Osteoblast (primary cell): ENCODE measurements at regions not wholly inside any gene's neighbourhood (a gene's known extent, or its start where the extent isn't known, plus 50 kb on each side); places are given as distances from the start of the nearest gene placed in this dataset.

ENCODE experiments used
- DNase-seq: peaks from one replicate; pipeline ENCODE4 v3.0.0; 2011; ENCODE audit warnings: low spot score, mixed read lengths; ENCODE audit not compliant: insufficient read length; ENCODE audit errors: missing footprints
- H2AFZ ChIP-seq: 2 replicates; pipeline ENCODE4 v1.6.0; 2011; ENCODE audit warnings: mild to moderate bottlenecking, low read length
- H3K27ac ChIP-seq: 2 replicates; pipeline ENCODE4 v1.5.1; 2011; ENCODE audit warnings: mild to moderate bottlenecking, low read depth, low read length, moderate library complexity
- H3K27me3 ChIP-seq: 2 replicates; pipeline ENCODE4 v1.6.0; 2012; ENCODE audit warnings: mild to moderate bottlenecking, control low read depth, inconsistent platforms, low read length, moderate library complexity; ENCODE audit not compliant: insufficient read depth
- H3K36me3 ChIP-seq: 2 replicates; pipeline ENCODE4 v1.5.1; 2011; ENCODE audit warnings: mild to moderate bottlenecking, low read length, control low read depth, moderate library complexity; ENCODE audit not compliant: insufficient read depth
- H3K4me1 ChIP-seq: 2 replicates; pipeline ENCODE4 v1.5.1; 2011; ENCODE audit warnings: mild to moderate bottlenecking, low read length, control low read depth, moderate library complexity; ENCODE audit not compliant: insufficient read depth
- H3K4me2 ChIP-seq: 2 replicates; pipeline ENCODE4 v1.6.0; 2011; ENCODE audit warnings: mild to moderate bottlenecking, low read length; ENCODE audit not compliant: insufficient read depth
- H3K4me3 ChIP-seq: fragments of 200-600 bp; sonication (generic); 3 replicates; pipeline ENCODE4 v1.5.1; 2012; ENCODE audit warnings: mild to moderate bottlenecking, low read length, inconsistent platforms; ENCODE audit not compliant: insufficient read depth
- H3K79me2 ChIP-seq: 2 replicates; pipeline ENCODE4 v1.6.0; 2012; ENCODE audit warnings: mild to moderate bottlenecking, low read length, control low read depth, inconsistent platforms; ENCODE audit not compliant: insufficient read depth
- H3K9me3 ChIP-seq: 2 replicates; pipeline ENCODE4 v1.5.1; 2011; ENCODE audit warnings: low read depth, low read length, control low read depth
- H4K20me1 ChIP-seq: 2 replicates; pipeline ENCODE4 v1.6.0; 2012; ENCODE audit warnings: mild to moderate bottlenecking, low read length, control low read depth; ENCODE audit not compliant: insufficient read depth
- TF ChIP-seq, protein P1 (sequence below): IDR thresholded peaks from 2 replicates; pipeline ENCODE4 v1.5.1; 2011; ENCODE audit warnings: mild to moderate bottlenecking, low read depth, low read length, moderate library complexity; ENCODE audit errors: extremely low read depth

DNA sequence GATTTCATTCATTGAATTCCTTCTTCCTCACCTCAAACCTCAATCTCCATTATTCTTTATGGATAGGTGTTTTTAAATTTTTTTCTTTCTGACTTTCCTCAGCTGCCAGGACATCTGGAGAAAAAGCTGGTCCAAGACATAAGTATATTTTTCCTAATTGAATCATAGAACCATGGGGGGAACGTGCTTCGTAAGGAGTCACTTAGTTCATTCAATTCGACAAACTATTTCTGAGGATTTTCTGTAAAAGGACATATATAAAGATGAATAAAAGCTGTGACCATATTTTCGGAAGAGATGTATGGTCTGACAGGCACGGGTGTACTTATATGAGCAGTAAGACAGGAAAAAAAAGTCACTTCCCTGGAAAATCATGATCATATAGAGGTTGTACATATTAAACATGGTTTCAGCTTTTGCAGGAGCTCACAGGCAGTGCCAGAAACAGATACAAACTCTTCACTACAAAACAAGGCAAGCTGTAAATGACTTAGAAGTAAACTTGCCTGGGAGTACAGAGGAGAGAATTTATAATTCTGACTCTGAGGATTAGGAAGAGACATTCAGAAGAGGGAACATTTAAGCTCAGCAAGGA lies 88.2 kb upstream of the EGR2 start:
- Histone ChIP-seq H4K20me1 (no peaks in the 10 kb centered on the region), H2AFZ (no peak overlapping the region), H3K4me2 (no peak overlapping the region), H3K9me3 (no peaks in the 10 kb centered on the region), H3K4me1 (peaks cover 13% of the 10 kb centered on the region), H3K36me3 (no peaks in the 10 kb centered on the region), H3K4me3 (no peak overlapping the region), H3K79me2 (no peaks in the 10 kb centered on the region), H3K27ac (no peak overlapping the region), H3K27me3 (no peaks in the 10 kb centered on the region)
- TF ChIP-seq, protein P1, sequence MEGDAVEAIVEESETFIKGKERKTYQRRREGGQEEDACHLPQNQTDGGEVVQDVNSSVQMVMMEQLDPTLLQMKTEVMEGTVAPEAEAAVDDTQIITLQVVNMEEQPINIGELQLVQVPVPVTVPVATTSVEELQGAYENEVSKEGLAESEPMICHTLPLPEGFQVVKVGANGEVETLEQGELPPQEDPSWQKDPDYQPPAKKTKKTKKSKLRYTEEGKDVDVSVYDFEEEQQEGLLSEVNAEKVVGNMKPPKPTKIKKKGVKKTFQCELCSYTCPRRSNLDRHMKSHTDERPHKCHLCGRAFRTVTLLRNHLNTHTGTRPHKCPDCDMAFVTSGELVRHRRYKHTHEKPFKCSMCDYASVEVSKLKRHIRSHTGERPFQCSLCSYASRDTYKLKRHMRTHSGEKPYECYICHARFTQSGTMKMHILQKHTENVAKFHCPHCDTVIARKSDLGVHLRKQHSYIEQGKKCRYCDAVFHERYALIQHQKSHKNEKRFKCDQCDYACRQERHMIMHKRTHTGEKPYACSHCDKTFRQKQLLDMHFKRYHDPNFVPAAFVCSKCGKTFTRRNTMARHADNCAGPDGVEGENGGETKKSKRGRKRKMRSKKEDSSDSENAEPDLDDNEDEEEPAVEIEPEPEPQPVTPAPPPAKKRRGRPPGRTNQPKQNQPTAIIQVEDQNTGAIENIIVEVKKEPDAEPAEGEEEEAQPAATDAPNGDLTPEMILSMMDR: no peak
- no peak for DNase-seq

DNA sequence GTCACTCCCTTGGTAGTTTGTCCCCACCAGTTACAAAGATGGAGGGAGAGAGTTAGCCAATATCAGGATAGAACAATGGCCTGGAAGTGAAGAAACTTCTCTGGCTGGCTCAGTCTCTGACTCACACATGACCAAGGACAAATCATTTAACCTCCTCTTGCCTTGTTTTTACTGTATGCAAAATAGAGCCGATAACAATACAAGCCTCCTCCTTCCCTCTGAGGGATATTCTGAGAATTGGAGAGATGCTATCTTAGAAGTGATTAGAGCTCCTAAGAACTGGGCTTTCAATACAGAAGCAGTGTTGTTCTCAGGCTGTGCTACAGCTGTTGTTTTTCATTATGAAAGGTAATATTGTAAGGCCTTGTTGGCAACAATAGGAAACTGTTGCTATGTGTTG lies 87.7 kb upstream of the EGR2 start:
- TF ChIP-seq, protein P1: no peak
- Histone ChIP-seq H3K79me2 (no peaks in the 10 kb centered on the region), H3K36me3 (no peaks in the 10 kb centered on the region), H3K27ac (no peak overlapping the region), H3K4me3 (no peak overlapping the region), H3K9me3 (no peaks in the 10 kb centered on the region), H3K27me3 (no peaks in the 10 kb centered on the region), H4K20me1 (no peaks in the 10 kb centered on the region), H3K4me1 (peaks cover 18% of the 10 kb centered on the region), H3K4me2 (no peak overlapping the region), H2AFZ (no peak overlapping the region)
- no peak for DNase-seq

DNA sequence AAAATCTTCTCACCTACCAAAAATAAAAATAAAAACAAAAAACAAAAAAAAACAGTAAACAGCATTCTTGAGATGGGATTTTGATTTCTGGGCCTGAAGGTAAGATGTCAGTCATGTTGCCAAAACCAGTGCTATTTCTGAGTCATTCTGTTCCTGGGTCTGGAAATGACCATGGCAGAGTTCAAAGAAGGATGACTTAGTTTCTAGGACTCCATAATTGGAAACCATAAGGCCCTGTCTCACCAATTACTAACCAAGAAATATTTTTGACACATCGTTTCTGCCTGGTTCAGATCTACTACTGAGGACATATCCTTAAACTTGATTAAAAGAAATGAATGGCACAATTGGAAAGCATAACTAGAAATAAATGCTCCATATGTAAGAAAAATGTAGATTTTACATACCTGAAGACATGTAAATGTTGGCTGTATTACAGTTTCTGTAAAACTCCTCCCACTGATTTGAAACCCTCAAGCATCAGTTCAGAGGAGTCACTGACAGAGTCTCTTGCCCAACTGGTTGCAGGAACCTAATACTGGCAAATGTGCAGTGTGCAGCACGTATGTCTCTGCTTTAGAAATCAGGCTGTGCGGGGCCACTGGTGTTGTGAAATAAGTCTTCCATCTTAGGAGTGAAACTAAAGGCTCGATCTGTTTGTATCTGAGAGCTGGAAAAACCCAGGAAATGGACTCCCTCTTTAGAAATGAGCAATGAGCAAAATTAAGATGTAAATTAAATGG lies 84.8 kb upstream of the EGR2 start:
- TF ChIP-seq, protein P1: no peak
- no peak overlapping the region for H3K4me3 ChIP-seq
- peak; percentile 38 for DNase-seq

DNA sequence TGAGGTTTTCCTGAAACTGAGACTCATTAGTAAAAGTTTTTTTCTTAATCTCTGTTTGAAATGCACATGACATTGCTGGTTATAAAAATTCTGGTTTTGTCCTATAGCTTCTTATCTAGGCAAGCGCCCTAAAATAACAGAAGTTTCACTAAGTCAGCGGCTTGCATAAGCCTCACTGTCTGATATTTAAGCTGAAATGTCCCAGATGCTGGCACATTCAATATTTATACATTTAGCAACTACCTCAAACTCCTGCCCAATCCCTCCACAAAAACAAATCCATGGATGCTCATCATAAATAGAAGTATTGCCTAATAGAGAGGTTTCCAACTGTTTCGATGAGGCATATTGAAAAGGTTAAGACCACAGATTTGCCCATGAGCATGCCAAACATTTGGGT lies 83.1 kb upstream of the EGR2 start:
- Histone ChIP-seq H3K4me3 (no peak overlapping the region), H3K79me2 (no peaks in the 10 kb centered on the region), H2AFZ (no peak overlapping the region), H3K36me3 (no peaks in the 10 kb centered on the region), H3K9me3 (no peaks in the 10 kb centered on the region), H4K20me1 (no peaks in the 10 kb centered on the region), H3K27ac (peak overlapping the region; percentile 33), H3K27me3 (peaks cover 2% of the 10 kb centered on the region), H3K4me2 (peak overlapping the region; percentile 46), H3K4me1 (peaks cover 27% of the 10 kb centered on the region)
- no peak for DNase-seq
- TF ChIP-seq, protein P1: no peak

More for the DNA sequence above, 84.8 kb upstream of the EGR2 start:
- Histone ChIP-seq H3K79me2 (no peaks in the 10 kb centered on the region), H2AFZ (no peak overlapping the region), H3K27ac (no peak overlapping the region), H3K9me3 (no peaks in the 10 kb centered on the region), H4K20me1 (no peaks in the 10 kb centered on the region), H3K36me3 (no peaks in the 10 kb centered on the region), H3K27me3 (peaks cover under 1% of the 10 kb centered on the region), H3K4me2 (no peak overlapping the region), H3K4me1 (peaks cover 23% of the 10 kb centered on the region)
